ENCODE measurements at regions not wholly inside any gene's neighbourhood (a gene's known extent, or its start where the extent isn't known, plus 50 kb on each side); places are given as distances from the start of the nearest gene placed in this dataset.

DNA sequence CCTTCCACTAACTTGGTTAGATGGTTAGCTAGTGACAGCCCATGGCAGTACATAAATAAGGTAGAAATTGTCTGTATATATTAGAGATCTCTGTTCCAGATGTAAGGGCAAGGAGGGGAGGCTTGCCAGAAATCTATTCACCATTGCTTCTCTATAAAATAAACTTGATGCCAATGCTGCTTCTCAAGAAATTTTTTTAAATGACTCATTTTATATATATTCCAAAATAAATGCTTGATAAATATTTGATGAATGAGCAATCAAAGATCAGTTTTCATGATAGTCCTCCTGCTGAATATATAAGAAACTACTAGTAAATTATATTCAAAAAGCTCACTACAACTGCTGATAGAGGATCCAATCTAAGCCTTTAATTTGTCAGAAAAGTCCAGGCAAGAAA, 710.6 kb upstream of the CCDC179 start:
- no peak overlapping the region for H3K9ac ChIP-seq (ENCODE audit: low read length)
- H2AFZ ChIP-seq (ENCODE audit: low read depth, low read length) = no peak overlapping the region
- H3K79me2 ChIP-seq (ENCODE audit: low read length) = no peaks in the 10 kb centered on the region
- no peaks in the 10 kb centered on the region for H3K9me3 ChIP-seq (ENCODE audit: insufficient read depth, low read length)
- H3K4me3 ChIP-seq (ENCODE audit: low read length) = no peak overlapping the region
- no peaks in the 10 kb centered on the region for H3K27me3 ChIP-seq (ENCODE audit: low read depth, low read length)
- no peaks in the 10 kb centered on the region for H4K20me1 ChIP-seq (ENCODE audit: insufficient read depth, low read length)
- H3K36me3 ChIP-seq (replicated peaks; ENCODE audit: low read depth, low read length) = no peaks in the 10 kb centered on the region
- no peak overlapping the region for H3K4me2 ChIP-seq (ENCODE audit: low read length)
- TF ChIP-seq, protein P1, sequence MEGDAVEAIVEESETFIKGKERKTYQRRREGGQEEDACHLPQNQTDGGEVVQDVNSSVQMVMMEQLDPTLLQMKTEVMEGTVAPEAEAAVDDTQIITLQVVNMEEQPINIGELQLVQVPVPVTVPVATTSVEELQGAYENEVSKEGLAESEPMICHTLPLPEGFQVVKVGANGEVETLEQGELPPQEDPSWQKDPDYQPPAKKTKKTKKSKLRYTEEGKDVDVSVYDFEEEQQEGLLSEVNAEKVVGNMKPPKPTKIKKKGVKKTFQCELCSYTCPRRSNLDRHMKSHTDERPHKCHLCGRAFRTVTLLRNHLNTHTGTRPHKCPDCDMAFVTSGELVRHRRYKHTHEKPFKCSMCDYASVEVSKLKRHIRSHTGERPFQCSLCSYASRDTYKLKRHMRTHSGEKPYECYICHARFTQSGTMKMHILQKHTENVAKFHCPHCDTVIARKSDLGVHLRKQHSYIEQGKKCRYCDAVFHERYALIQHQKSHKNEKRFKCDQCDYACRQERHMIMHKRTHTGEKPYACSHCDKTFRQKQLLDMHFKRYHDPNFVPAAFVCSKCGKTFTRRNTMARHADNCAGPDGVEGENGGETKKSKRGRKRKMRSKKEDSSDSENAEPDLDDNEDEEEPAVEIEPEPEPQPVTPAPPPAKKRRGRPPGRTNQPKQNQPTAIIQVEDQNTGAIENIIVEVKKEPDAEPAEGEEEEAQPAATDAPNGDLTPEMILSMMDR (IDR thresholded peaks at IDR 0.05; ENCODE audit: low read depth, low read length) = no peak
- TF ChIP-seq EZH2phosphoT487 (IDR thresholded peaks at IDR 0.05; ENCODE audit: low read depth) = no peak
- no peak overlapping the region for H3K27ac ChIP-seq (ENCODE audit: low read length)
- H3K4me1 ChIP-seq (ENCODE audit: low read length) = no peaks in the 10 kb centered on the region

DNA sequence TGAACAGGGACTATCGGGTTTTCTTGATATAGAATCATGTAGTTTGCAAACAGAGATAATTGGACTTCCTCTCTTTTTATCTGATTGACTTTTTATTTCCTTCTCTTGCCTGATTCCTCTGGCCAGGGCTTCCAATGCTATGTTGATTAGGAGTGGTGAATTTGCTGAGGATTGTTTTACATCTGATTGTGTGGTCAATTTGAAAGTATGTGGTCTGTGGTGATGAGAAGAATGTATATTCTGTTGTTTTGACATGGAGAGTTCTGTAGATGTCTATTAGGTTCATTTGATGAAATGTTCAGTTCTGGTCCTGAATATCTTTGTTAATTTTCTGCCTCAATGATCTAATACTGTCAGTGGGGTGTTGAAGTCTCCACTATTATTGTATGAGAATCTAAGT, 713.2 kb upstream of the CCDC179 start:
- Histone ChIP-seq H2AFZ (ENCODE audit: low read depth, low read length) (no peak overlapping the region), H3K27ac (ENCODE audit: low read length) (no peak overlapping the region), H3K4me3 (ENCODE audit: low read length) (no peak overlapping the region)

DNA sequence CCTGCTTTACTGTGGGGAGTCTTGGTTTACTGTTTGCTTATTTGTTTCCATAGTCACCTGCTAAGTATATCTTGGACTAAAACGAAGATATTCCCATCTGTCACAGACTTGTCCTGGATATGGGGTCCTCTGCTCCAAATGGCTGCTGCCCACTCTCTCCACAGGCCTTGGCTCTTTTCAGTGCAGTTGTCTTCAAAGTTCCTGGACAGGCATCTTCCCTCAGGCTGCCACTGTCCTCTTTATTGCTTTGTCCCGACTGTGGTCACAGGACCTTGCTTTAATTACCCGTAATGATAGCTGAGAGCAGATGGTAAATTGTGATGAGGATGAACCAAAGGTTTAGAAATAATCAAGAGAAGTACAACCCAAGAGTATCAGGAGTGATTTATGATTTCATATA, 713.9 kb upstream of the CCDC179 start:
- Histone ChIP-seq H3K27ac (ENCODE audit: low read length) (no peak overlapping the region), H3K4me2 (ENCODE audit: low read length) (no peak overlapping the region), H2AFZ (ENCODE audit: low read depth, low read length) (no peak overlapping the region), H3K9me3 (ENCODE audit: insufficient read depth, low read length) (no peaks in the 10 kb centered on the region), H4K20me1 (ENCODE audit: insufficient read depth, low read length) (no peaks in the 10 kb centered on the region), H3K27me3 (ENCODE audit: low read depth, low read length) (no peaks in the 10 kb centered on the region), H3K4me3 (ENCODE audit: low read length) (no peak overlapping the region), H3K9ac (ENCODE audit: low read length) (no peak overlapping the region), H3K36me3 (replicated peaks; ENCODE audit: low read depth, low read length) (no peaks in the 10 kb centered on the region), H3K4me1 (ENCODE audit: low read length) (no peaks in the 10 kb centered on the region), H3K79me2 (ENCODE audit: low read length) (no peaks in the 10 kb centered on the region)
- no peak for TF ChIP-seq EZH2phosphoT487 (IDR thresholded peaks at IDR 0.05; ENCODE audit: low read depth)
- TF ChIP-seq, protein P1 (IDR thresholded peaks at IDR 0.05; ENCODE audit: low read depth, low read length) = no peak

More for the DNA sequence above, 713.2 kb upstream of the CCDC179 start:
- H3K27me3 ChIP-seq (ENCODE audit: low read depth, low read length) = no peaks in the 10 kb centered on the region
- H3K4me1 ChIP-seq (ENCODE audit: low read length) = no peaks in the 10 kb centered on the region
- no peaks in the 10 kb centered on the region for H3K79me2 ChIP-seq (ENCODE audit: low read length)
- no peak overlapping the region for H3K9ac ChIP-seq (ENCODE audit: low read length)
- H3K4me2 ChIP-seq (ENCODE audit: low read length) = no peak overlapping the region
- no peak for TF ChIP-seq EZH2phosphoT487 (IDR thresholded peaks at IDR 0.05; ENCODE audit: low read depth)
- no peaks in the 10 kb centered on the region for H3K36me3 ChIP-seq (replicated peaks; ENCODE audit: low read depth, low read length)
- no peaks in the 10 kb centered on the region for H3K9me3 ChIP-seq (ENCODE audit: insufficient read depth, low read length)
- no peaks in the 10 kb centered on the region for H4K20me1 ChIP-seq (ENCODE audit: insufficient read depth, low read length)

DNA sequence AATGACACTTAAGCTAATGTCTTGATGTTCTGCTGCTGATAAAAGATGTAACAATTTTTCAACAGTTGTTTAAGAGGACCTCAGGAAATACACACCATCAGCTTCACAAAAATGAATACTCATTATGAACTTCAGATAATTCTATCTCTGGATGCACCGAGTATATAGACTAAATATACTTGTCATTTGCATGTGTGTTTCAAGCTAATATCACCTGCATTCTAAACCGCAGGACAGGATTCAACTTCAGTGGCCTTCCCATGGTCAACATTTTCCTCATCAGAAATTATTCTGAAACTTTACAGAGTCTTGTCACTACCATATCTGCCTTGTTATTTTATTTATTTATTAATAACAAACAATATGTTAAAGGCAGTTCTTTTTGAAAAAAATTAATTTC, 717.0 kb upstream of the CCDC179 start:
- Histone ChIP-seq H3K9ac (ENCODE audit: low read length) (no peak overlapping the region), H3K4me2 (ENCODE audit: low read length) (no peak overlapping the region), H4K20me1 (ENCODE audit: insufficient read depth, low read length) (no peaks in the 10 kb centered on the region), H3K36me3 (replicated peaks; ENCODE audit: low read depth, low read length) (no peaks in the 10 kb centered on the region), H3K27ac (ENCODE audit: low read length) (no peak overlapping the region), H3K4me3 (ENCODE audit: low read length) (no peak overlapping the region), H2AFZ (ENCODE audit: low read depth, low read length) (0 out of 2 replicates have a peak overlapping the region, but pooled peaks have one; percentile 27), H3K9me3 (ENCODE audit: insufficient read depth, low read length) (no peaks in the 10 kb centered on the region), H3K79me2 (ENCODE audit: low read length) (no peaks in the 10 kb centered on the region), H3K4me1 (ENCODE audit: low read length) (no peaks in the 10 kb centered on the region), H3K27me3 (ENCODE audit: low read depth, low read length) (no peaks in the 10 kb centered on the region)
- no peak for TF ChIP-seq EZH2phosphoT487 (IDR thresholded peaks at IDR 0.05; ENCODE audit: low read depth)
- TF ChIP-seq, protein P1 (IDR thresholded peaks at IDR 0.05; ENCODE audit: low read depth, low read length) = no peak
